ENCODE measurements at regions not wholly inside any gene's neighbourhood (a gene's known extent, or its start where the extent isn't known, plus 50 kb on each side); places are given as distances from the start of the nearest gene placed in this dataset.

- no peak overlapping the region for H2BK120ac ChIP-seq (ENCODE audit: low read depth, low read length)
- H2AK9ac ChIP-seq (replicated peaks; ENCODE audit: low read depth, low read length, poor library complexity) = no peak overlapping the region
- no peak overlapping the region for H2AK5ac ChIP-seq (ENCODE audit: low read depth, low read length)
- no peak overlapping the region for H2AFZ ChIP-seq (replicated peaks; ENCODE audit: low read length, poor library complexity)
- no peak overlapping the region for H3K56ac ChIP-seq (ENCODE audit: extremely low read depth, insufficient read depth, low read length)
- H3K9me3 ChIP-seq (ENCODE audit: control insufficient read depth, insufficient read depth, low read length) = peaks cover 8% of the 10 kb centered on the region
- no peak overlapping the region for H4K5ac ChIP-seq (ENCODE audit: low read depth, low read length)
- ChIA-PET CTCF (no interaction called here), POLR2A (ENCODE audit: unreplicated experiment) (no interaction called here)
- H3K4me1 ChIP-seq (ENCODE audit: control insufficient read depth, insufficient read depth, low read length) = no peaks in the 10 kb centered on the region
- no peak overlapping the region for H2BK20ac ChIP-seq (ENCODE audit: low read depth, low read length)
- no peak overlapping the region for H2BK15ac ChIP-seq (ENCODE audit: low read depth, low read length)
- H4K91ac ChIP-seq (ENCODE audit: insufficient read depth, low read depth, low read length) = no peak overlapping the region
- H3K4me3 ChIP-seq (ENCODE audit: insufficient read depth, low read depth, low read length) = no peak overlapping the region
- H3K27me3 ChIP-seq (ENCODE audit: control insufficient read depth, insufficient read depth, low read length) = no peaks in the 10 kb centered on the region
- no CpG with 5 or more reads among the region's 12 CpGs for WGBS, 2 experiments (ENCODE audit: extremely low coverage in 2 of 2, insufficient read length in 1 of 2)
- H4K8ac ChIP-seq (ENCODE audit: low read depth in 2 of 2, low read length in 2 of 2) = no peak overlapping the region
- H3K4me2 ChIP-seq (ENCODE audit: low read depth, low read length) = no peak overlapping the region
- H3K36me3 ChIP-seq (ENCODE audit: control insufficient read depth, insufficient read depth, low read length) = no peaks in the 10 kb centered on the region
- intact Hi-C loops (cut with micrococcal nuclease) = no loop called here
- no peaks in the 10 kb centered on the region for H4K20me1 ChIP-seq (ENCODE audit: insufficient read depth, low read length)
- no peak overlapping the region for H2BK5ac ChIP-seq (ENCODE audit: low read depth, low read length, poor library complexity, severe bottlenecking)
- no peak overlapping the region for H3K27ac ChIP-seq (ENCODE audit: insufficient read depth, low read length)
- no peak overlapping the region for H3K23ac ChIP-seq (ENCODE audit: low read depth, low read length)
- DNase-seq (no peak), ATAC-seq (ENCODE audit: low read depth) (no peak)
- in situ Hi-C loops (cut with MboI; ENCODE audit: low sequenced_read_pairs) = no loop called here
- H3K9ac ChIP-seq (ENCODE audit: low read depth, low read length) = no peak overlapping the region
- no TSS peak for BruUV-seq (replicated peaks)
- no peak overlapping the region for H3K18ac ChIP-seq (ENCODE audit: low read depth, low read length)
- dilution Hi-C loops (cut with HindIII; ENCODE audit: low sequenced_read_pairs, unreplicated experiment) = no loop called here
- TF ChIP-seq POLR2A (IDR thresholded peaks at IDR 0.05; ENCODE audit: low read depth, low read length) (no peak), MXI1 (IDR thresholded peaks at IDR 0.05; ENCODE audit: borderline replicate concordance, low read depth, low read length) (no peak), ELK1 (IDR thresholded peaks at IDR 0.05; ENCODE audit: borderline replicate concordance, low read depth, low read length) (no peak), MAZ (IDR thresholded peaks at IDR 0.05; ENCODE audit: borderline replicate concordance, low read depth, low read length) (no peak), RAD21 (IDR thresholded peaks at IDR 0.05; ENCODE audit: low read length) (no peak), FOS (IDR thresholded peaks at IDR 0.05; ENCODE audit: low read depth, low read length) (no peak), SMC3 (IDR thresholded peaks at IDR 0.05; ENCODE audit: low read depth, low read length) (no peak), CHD1 (IDR thresholded peaks at IDR 0.05; ENCODE audit: low read depth, low read length) (no peak), CEBPB (IDR thresholded peaks at IDR 0.05; ENCODE audit: low read depth, low read length) (no peak), MAFK (IDR thresholded peaks at IDR 0.05; ENCODE audit: low read depth, low read length) (no peak), BHLHE40 (IDR thresholded peaks at IDR 0.05; ENCODE audit: low read depth, low read length) (no peak), NFE2L2 (IDR thresholded peaks at IDR 0.05; ENCODE audit: low read depth, low read length) (no peak), RCOR1 (IDR thresholded peaks at IDR 0.05; ENCODE audit: insufficient replicate concordance, low read length) (no peak), RFX5 (IDR thresholded peaks at IDR 0.05; ENCODE audit: low read depth, low read length) (no peak)
- TF ChIP-seq, protein P1, sequence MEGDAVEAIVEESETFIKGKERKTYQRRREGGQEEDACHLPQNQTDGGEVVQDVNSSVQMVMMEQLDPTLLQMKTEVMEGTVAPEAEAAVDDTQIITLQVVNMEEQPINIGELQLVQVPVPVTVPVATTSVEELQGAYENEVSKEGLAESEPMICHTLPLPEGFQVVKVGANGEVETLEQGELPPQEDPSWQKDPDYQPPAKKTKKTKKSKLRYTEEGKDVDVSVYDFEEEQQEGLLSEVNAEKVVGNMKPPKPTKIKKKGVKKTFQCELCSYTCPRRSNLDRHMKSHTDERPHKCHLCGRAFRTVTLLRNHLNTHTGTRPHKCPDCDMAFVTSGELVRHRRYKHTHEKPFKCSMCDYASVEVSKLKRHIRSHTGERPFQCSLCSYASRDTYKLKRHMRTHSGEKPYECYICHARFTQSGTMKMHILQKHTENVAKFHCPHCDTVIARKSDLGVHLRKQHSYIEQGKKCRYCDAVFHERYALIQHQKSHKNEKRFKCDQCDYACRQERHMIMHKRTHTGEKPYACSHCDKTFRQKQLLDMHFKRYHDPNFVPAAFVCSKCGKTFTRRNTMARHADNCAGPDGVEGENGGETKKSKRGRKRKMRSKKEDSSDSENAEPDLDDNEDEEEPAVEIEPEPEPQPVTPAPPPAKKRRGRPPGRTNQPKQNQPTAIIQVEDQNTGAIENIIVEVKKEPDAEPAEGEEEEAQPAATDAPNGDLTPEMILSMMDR (conservative IDR thresholded peaks at IDR 0.05; ENCODE audit: low read depth, low read length) = no peak
- H3K4ac ChIP-seq (ENCODE audit: low read depth, low read length) = no peak overlapping the region
- no peaks in the 10 kb centered on the region for H3K9me1 ChIP-seq (ENCODE audit: insufficient read depth, low read length)
- H3K14ac ChIP-seq (replicated peaks; ENCODE audit: low read depth, low read length) = no peak overlapping the region
- H3K79me1 ChIP-seq (ENCODE audit: low read depth in 1 of 2, low read length in 2 of 2) = no peaks in the 10 kb centered on the region
Observed at GRCh38 chr20:60990643-60991042, 261.4 kb upstream of the CDH4 start.
